ENCODE measurements at regions not wholly inside any gene's neighbourhood (a gene's known extent, or its start where the extent isn't known, plus 50 kb on each side); places are given as distances from the start of the nearest gene placed in this dataset.

GRCh38 chr6:163646866-163647265, 232.3 kb downstream of the QKI start:
- no peaks in the 10 kb centered on the region for H3K27me3 ChIP-seq
- no peak for TF ChIP-seq POLR2AphosphoS5 (IDR thresholded peaks at IDR 0.05; ENCODE audit: insufficient read depth in 1 of 2, low read depth in 1 of 2)
- TF ChIP-seq POLR2A (IDR thresholded peaks at IDR 0.05): no peak
- DNase-seq (ENCODE audit: extremely low spot score in 2 of 2): no peak

DNA sequence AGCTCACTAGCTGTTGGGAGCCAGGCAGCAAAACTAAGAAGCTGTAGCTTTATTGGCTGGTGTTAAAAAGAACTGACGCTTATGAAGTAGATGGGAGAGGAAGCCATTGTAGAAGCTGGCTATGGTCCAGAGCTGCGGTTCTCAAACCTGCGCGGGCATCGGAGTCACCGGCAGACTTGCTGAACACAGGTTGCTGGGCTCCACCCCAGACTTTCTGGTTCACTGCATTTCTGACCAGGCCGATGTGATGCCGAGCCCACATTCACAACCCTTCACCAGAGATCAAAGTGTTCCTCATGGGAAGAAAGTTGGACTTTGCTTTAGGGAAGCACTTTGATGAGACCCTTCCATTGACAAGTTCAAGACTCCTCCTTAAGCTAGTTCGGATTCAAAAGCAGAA, 231.6 kb downstream of the QKI start:
- no peak for DNase-seq (ENCODE audit: extremely low spot score in 2 of 2)
- Histone ChIP-seq H3K4me1 (no peaks in the 10 kb centered on the region), H3K36me3 (no peaks in the 10 kb centered on the region), H3K9me3 (no peaks in the 10 kb centered on the region), H3K27ac (no peak overlapping the region), H3K27me3 (no peaks in the 10 kb centered on the region), H3K4me3 (no peak overlapping the region)
- intact Hi-C loops (cut with DNase I): no loop called here
- no peak for TF ChIP-seq CTCF (IDR thresholded peaks at IDR 0.05)
- TF ChIP-seq POLR2A (IDR thresholded peaks at IDR 0.05): no peak
- no peak for TF ChIP-seq POLR2AphosphoS5 (IDR thresholded peaks at IDR 0.05; ENCODE audit: insufficient read depth in 1 of 2, low read depth in 1 of 2)

More at GRCh38 chr6:163646866-163647265, 232.3 kb downstream of the QKI start:
- Histone ChIP-seq H3K36me3 (no peaks in the 10 kb centered on the region), H3K4me3 (no peak overlapping the region), H3K27ac (no peak overlapping the region), H3K9me3 (no peaks in the 10 kb centered on the region), H3K4me1 (no peaks in the 10 kb centered on the region)
- intact Hi-C loops (cut with DNase I): no loop called here

GRCh38 chr6:163645560-163645959, 231.0 kb downstream of the QKI start:
- Histone ChIP-seq H3K9me3 (no peaks in the 10 kb centered on the region), H3K27ac (no peak overlapping the region), H3K36me3 (no peaks in the 10 kb centered on the region), H3K4me1 (no peaks in the 10 kb centered on the region), H3K27me3 (no peaks in the 10 kb centered on the region), H3K4me3 (no peak overlapping the region)
- DNase-seq (ENCODE audit: extremely low spot score in 2 of 2): no peak
- intact Hi-C loops (cut with DNase I): no loop called here
- TF ChIP-seq CTCF (IDR thresholded peaks at IDR 0.05) (no peak), POLR2AphosphoS5 (IDR thresholded peaks at IDR 0.05; ENCODE audit: insufficient read depth in 1 of 2, low read depth in 1 of 2) (no peak), POLR2A (IDR thresholded peaks at IDR 0.05) (no peak)

DNA sequence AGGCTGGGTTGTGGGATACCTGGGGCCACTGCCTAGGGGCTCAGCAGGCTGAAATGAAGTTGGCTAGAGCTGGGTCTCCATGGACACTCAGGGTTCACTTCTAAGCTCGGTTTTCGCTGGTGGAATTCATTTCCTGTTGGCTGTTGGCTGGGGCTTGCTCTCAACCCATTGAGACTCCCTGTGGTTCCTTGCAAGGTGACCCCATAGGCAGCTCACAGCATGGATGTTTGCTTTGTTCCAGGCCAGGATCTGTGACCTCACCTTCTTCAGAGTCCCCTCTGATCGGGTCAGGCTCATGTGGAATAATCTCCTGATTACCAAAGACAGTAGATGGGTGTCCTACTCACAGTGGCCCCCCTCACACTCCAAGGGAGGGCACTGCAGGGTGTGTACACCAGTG, 229.3 kb downstream of the QKI start:
- no peaks in the 10 kb centered on the region for H3K9me3 ChIP-seq
- intact Hi-C loops (cut with DNase I): no loop called here

DNA sequence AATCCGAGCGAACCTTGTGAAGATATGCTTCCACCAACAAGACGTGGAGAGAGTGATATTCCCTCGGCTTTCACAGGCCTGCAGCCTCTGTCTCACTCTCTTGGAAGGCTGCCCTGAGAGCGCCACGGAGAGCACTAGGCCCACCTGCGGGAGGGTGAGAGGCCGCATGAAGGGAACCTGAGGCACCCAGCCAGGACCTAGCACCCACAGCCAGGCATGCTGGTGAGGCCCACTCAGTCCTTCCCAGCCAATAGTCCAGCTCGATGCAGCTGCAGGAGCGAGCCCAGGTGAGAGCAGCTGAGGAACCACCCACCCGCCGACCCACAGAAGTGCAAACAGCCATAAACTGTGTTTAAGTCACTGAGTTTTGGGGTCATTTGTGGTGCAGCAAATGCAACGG, 227.2 kb downstream of the QKI start:
- no peak overlapping the region for H3K27ac ChIP-seq
- TF ChIP-seq POLR2AphosphoS5 (IDR thresholded peaks at IDR 0.05; ENCODE audit: insufficient read depth in 1 of 2, low read depth in 1 of 2): no peak
- TF ChIP-seq POLR2A (IDR thresholded peaks at IDR 0.05): no peak
- no peak for TF ChIP-seq CTCF (IDR thresholded peaks at IDR 0.05)
- intact Hi-C loops (cut with DNase I): no loop called here
- no peaks in the 10 kb centered on the region for H3K27me3 ChIP-seq
- H3K9me3 ChIP-seq: no peaks in the 10 kb centered on the region
- H3K4me3 ChIP-seq: no peak overlapping the region
- H3K36me3 ChIP-seq: no peaks in the 10 kb centered on the region
- DNase-seq (ENCODE audit: extremely low spot score in 2 of 2): no peak
- H3K4me1 ChIP-seq: no peaks in the 10 kb centered on the region

More for the DNA sequence above, 229.3 kb downstream of the QKI start:
- H3K27ac ChIP-seq: no peak overlapping the region
- H3K27me3 ChIP-seq: no peaks in the 10 kb centered on the region
- no peak overlapping the region for H3K4me3 ChIP-seq
- no peaks in the 10 kb centered on the region for H3K4me1 ChIP-seq
- TF ChIP-seq POLR2AphosphoS5 (IDR thresholded peaks at IDR 0.05; ENCODE audit: insufficient read depth in 1 of 2, low read depth in 1 of 2): no peak
- no peak for TF ChIP-seq POLR2A (IDR thresholded peaks at IDR 0.05)
- TF ChIP-seq CTCF (IDR thresholded peaks at IDR 0.05): no peak
- no peaks in the 10 kb centered on the region for H3K36me3 ChIP-seq
- DNase-seq (ENCODE audit: extremely low spot score in 2 of 2): no peak
